DND-41 (cell line): ENCODE measurements at regions not wholly inside any gene's neighbourhood (a gene's known extent, or its start where the extent isn't known, plus 50 kb on each side); places are given as distances from the start of the nearest gene placed in this dataset.

Source experiments
- EZH2 ChIP-seq: IDR thresholded peaks from 3 replicates; pipeline ENCODE4 v1.6.1; 2012; ENCODE audit warnings: borderline replicate concordance, low read depth, mild to moderate bottlenecking, moderate library complexity, low read length, inconsistent platforms; ENCODE audit not compliant: severe bottlenecking
- TF ChIP-seq, protein P1 (sequence below): IDR thresholded peaks from 2 replicates; pipeline ENCODE4 v1.5.1; 2012; ENCODE audit warnings: borderline replicate concordance, low read length, moderate library complexity, mild to moderate bottlenecking; ENCODE audit not compliant: poor library complexity, severe bottlenecking; ENCODE audit errors: extremely low read depth

GRCh38 chr11:112412383-112412782 lies 151.7 kb upstream of the PLET1 start:
- no peak for TF ChIP-seq EZH2
- TF ChIP-seq, protein P1, sequence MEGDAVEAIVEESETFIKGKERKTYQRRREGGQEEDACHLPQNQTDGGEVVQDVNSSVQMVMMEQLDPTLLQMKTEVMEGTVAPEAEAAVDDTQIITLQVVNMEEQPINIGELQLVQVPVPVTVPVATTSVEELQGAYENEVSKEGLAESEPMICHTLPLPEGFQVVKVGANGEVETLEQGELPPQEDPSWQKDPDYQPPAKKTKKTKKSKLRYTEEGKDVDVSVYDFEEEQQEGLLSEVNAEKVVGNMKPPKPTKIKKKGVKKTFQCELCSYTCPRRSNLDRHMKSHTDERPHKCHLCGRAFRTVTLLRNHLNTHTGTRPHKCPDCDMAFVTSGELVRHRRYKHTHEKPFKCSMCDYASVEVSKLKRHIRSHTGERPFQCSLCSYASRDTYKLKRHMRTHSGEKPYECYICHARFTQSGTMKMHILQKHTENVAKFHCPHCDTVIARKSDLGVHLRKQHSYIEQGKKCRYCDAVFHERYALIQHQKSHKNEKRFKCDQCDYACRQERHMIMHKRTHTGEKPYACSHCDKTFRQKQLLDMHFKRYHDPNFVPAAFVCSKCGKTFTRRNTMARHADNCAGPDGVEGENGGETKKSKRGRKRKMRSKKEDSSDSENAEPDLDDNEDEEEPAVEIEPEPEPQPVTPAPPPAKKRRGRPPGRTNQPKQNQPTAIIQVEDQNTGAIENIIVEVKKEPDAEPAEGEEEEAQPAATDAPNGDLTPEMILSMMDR = no peak
